ENCODE measurements at regions not wholly inside any gene's neighbourhood (a gene's known extent, or its start where the extent isn't known, plus 50 kb on each side); places are given as distances from the start of the nearest gene placed in this dataset.

DNA sequence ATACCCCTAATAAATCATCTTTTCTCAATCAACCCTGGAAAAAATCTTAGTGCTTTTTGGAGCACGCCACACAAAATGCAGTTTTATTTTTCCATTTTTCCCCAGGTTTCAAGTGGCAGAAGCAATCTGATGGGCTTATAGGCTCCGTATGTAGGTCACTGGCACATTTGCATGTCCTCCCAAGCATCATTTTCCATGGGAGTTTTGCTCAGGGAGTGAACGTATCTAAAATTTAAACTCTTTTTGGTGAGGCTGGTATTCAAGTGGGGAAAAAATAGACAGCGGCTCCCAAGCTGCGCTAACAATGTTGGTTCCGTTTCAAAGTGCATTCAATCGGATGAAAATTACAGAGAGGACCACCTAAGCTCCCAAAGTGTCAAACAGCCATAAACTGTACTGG is 233.4 kb downstream of the MEX3B start:
- no peak for DNase-seq
- H3K4me1 ChIP-seq (ENCODE audit: insufficient read depth) = no peaks in the 10 kb centered on the region
- H3K36me3 ChIP-seq = no peaks in the 10 kb centered on the region
- TF ChIP-seq EP300 (IDR thresholded peaks at IDR 0.05) (no peak), POLR2A (IDR thresholded peaks at IDR 0.05) (no peak)
- TF ChIP-seq, protein P1, sequence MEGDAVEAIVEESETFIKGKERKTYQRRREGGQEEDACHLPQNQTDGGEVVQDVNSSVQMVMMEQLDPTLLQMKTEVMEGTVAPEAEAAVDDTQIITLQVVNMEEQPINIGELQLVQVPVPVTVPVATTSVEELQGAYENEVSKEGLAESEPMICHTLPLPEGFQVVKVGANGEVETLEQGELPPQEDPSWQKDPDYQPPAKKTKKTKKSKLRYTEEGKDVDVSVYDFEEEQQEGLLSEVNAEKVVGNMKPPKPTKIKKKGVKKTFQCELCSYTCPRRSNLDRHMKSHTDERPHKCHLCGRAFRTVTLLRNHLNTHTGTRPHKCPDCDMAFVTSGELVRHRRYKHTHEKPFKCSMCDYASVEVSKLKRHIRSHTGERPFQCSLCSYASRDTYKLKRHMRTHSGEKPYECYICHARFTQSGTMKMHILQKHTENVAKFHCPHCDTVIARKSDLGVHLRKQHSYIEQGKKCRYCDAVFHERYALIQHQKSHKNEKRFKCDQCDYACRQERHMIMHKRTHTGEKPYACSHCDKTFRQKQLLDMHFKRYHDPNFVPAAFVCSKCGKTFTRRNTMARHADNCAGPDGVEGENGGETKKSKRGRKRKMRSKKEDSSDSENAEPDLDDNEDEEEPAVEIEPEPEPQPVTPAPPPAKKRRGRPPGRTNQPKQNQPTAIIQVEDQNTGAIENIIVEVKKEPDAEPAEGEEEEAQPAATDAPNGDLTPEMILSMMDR (IDR thresholded peaks at IDR 0.05) = no peak
- H3K4me3 ChIP-seq = no peak overlapping the region
- H3K27me3 ChIP-seq = no peaks in the 10 kb centered on the region
- 82 to 89% (median 89%) methylated on average over 7 of the region's 7 CpGs for WGBS, 3 donors
- H3K27ac ChIP-seq = no peak overlapping the region
- intact Hi-C loops (cut with DNase I) = no loop called here
- no peaks in the 10 kb centered on the region for H3K9me3 ChIP-seq

DNA sequence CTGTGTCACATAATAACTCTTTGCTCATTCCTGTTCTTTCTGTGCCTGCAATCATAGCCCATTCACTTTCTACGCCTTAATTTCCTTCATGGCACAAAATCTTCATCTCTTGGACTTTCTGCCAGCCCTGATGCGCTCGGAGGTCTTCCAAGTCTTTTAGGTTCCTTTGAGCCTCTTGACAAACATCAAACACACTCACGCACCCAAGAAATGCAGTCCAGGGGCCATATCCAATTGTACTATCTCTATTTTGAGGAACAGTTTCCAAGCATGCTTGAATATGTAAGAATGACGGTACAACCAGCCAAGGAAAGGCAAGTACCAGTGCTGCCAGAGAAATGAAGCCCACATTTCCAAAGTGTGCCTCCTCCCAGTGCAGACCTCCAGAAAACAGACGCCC is 234.1 kb downstream of the MEX3B start:
- Histone ChIP-seq H3K4me1 (ENCODE audit: insufficient read depth) (no peaks in the 10 kb centered on the region), H3K4me3 (no peak overlapping the region), H3K27ac (no peak overlapping the region), H3K9me3 (no peaks in the 10 kb centered on the region), H3K36me3 (no peaks in the 10 kb centered on the region), H3K27me3 (no peaks in the 10 kb centered on the region)
- intact Hi-C loops (cut with DNase I) = no loop called here
- DNase-seq = no peak
- TF ChIP-seq POLR2A (IDR thresholded peaks at IDR 0.05) = no peak
- TF ChIP-seq, protein P1 (IDR thresholded peaks at IDR 0.05) = no peak
- TF ChIP-seq EP300 (IDR thresholded peaks at IDR 0.05) = no peak
- 78 to 82% (median 81%) methylated on average over 6 of the region's 6 CpGs for WGBS, 3 donors

DNA sequence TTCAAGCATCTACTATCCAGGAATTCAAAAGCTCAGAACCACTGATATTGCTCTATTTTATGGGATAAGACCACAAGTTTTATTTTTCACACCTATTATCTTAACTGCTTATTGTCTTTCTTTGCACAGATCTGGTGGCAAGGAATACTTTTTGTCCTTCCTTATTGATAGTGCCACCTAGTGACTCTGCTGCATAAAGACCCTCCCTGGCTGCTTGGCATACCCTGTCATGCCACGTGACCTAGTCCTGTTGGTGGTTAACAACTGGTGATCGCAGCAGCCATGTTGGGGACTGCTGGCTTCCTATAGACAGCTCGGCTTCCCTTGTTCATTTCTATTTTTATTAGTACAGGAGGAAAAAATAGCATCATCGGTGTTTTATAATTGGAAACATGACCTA is 236.3 kb downstream of the MEX3B start:
- Histone ChIP-seq H3K27me3 (no peaks in the 10 kb centered on the region), H3K4me1 (ENCODE audit: insufficient read depth) (no peaks in the 10 kb centered on the region), H3K4me3 (no peak overlapping the region), H3K9me3 (no peaks in the 10 kb centered on the region), H3K36me3 (no peaks in the 10 kb centered on the region), H3K27ac (no peak overlapping the region)
- intact Hi-C loops (cut with DNase I) = no loop called here
- WGBS, 3 donors = 41 to 73% (median 44%) methylated on average over 4 of the region's 4 CpGs
- DNase-seq = no peak
- TF ChIP-seq, protein P1 (IDR thresholded peaks at IDR 0.05) = no peak
- no peak for TF ChIP-seq EP300 (IDR thresholded peaks at IDR 0.05)
- TF ChIP-seq POLR2A (IDR thresholded peaks at IDR 0.05) = no peak

DNA sequence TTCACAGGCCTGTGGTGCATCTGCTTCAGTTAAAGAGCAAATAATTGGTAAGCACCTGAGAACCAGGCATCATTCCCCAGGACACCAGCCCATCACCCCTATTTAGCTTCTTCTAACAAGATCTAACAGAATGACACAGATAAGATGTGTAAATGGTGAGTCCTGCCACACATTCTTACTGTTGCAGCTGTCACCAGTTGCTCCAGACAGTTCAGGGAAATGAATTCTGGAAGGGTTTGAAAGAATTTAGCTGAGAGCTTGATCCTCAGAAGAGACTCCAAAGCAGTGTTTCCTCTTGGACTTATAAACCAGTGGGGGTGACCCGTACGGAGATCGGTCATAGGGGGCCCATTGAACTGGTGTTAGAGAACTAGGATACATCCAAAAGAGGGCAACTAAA is 238.0 kb downstream of the MEX3B start:
- no peak for TF ChIP-seq EP300 (IDR thresholded peaks at IDR 0.05)
- no peak for TF ChIP-seq POLR2A (IDR thresholded peaks at IDR 0.05)
- TF ChIP-seq, protein P1 (IDR thresholded peaks at IDR 0.05) = no peak
- Histone ChIP-seq H3K36me3 (no peaks in the 10 kb centered on the region), H3K4me1 (ENCODE audit: insufficient read depth) (no peaks in the 10 kb centered on the region), H3K27me3 (no peaks in the 10 kb centered on the region), H3K27ac (no peak overlapping the region), H3K9me3 (no peaks in the 10 kb centered on the region), H3K4me3 (no peak overlapping the region)
- no peak for DNase-seq
- intact Hi-C loops (cut with DNase I) = no loop called here
- WGBS, 3 donors = 63 to 82% (median 70%) methylated on average over 3 of the region's 3 CpGs

DNA sequence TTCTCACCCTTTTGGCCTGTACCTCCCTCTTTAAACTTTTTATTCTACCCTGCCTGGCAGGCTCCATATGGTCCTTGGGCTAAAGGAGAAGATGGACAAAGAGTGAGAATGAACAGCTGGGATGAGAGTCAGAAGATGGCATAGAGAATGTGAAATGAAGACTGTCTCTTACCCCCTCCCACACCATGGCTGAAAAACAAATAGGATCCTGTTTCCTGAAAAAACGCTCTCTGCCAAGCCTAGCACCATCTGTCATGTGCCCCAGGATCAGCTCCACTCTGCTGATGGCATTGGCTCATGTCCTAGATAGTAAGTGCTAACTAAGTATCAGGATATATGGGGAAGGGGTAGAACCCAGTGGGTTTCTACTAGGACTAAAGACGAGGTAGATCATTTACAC is 238.6 kb downstream of the MEX3B start:
- no peak overlapping the region for H3K27ac ChIP-seq
- H3K4me1 ChIP-seq (ENCODE audit: insufficient read depth) = no peaks in the 10 kb centered on the region
- 86 to 93% (median 90%) methylated on average over 2 of the region's 2 CpGs for whole genome bisulfite sequencing, 3 donors
- intact Hi-C loops (cut with DNase I) = no loop called here
- no peaks in the 10 kb centered on the region for H3K9me3 ChIP-seq
- DNase-seq = no peak
- H3K4me3 ChIP-seq = no peak overlapping the region
- H3K27me3 ChIP-seq = no peaks in the 10 kb centered on the region
- no peaks in the 10 kb centered on the region for H3K36me3 ChIP-seq
- no peak for TF ChIP-seq POLR2A (IDR thresholded peaks at IDR 0.05)
- no peak for TF ChIP-seq EP300 (IDR thresholded peaks at IDR 0.05)
- TF ChIP-seq, protein P1 (IDR thresholded peaks at IDR 0.05) = no peak
